ENCODE measurements at regions not wholly inside any gene's neighbourhood (a gene's known extent, or its start where the extent isn't known, plus 50 kb on each side); places are given as distances from the start of the nearest gene placed in this dataset.

- no peak for DNase-seq (ENCODE audit: low read depth, low spot score)
- in situ Hi-C loops (cut with HindIII; ENCODE audit: low pct_unique_long_range_greater_than_20kb, low sequenced_read_pairs) = no loop called here
These were observed 69.7 kb upstream of the TNS3 start for GRCh38 chr7:47651355-47652317.

DNA sequence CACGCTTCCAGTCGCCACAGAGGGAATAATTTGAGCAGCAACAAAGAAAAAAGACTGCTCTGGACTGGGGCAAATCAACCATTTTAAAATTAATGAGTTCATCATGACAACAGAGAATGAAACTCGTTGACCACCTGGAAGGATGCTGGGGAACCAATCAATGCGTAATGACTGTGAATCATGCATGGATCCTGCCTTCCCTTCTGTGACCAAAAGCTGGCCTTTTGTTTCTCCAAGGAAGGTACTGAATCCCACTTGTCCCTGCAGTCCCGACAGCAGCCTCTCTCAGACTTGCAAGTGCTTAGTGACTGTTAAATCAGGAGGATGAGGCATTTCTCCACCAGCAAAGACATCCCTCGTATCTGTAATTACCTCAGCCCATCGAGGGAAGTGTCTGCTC is 68.0 kb upstream of the TNS3 start:
- in situ Hi-C loops (cut with HindIII; ENCODE audit: low pct_unique_long_range_greater_than_20kb, low sequenced_read_pairs) = no loop called here
- DNase-seq (ENCODE audit: low read depth, low spot score) = no peak

DNA sequence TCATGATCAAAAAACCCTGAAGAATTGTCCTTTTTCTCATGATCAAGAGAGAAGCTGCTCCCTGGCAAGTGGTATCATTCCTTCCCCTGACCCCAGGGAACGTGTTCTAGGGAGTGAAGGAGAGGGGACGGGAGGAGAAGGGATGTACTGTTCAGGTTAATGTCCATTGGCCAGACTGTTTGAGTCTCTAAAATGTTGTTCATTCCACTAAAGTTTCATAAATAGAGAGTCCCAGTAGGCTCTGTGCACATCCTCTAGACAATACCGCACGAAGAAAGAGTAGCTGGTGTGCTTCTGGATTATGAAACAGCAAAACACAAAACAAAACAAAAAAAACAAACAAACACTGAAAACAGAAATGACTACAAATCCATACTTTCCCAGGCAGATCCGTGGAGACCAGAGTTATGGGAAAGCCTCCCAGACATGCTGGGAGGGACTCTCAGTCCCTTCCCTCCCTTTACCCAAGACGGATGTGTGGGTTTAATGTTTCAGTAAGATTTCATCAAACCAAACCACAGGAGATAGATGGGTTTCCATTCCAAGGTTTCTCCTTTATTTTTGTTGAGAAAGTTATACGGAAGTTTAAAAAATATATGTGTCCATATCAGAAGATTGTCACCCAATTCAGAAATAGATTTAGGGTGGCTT is 66.5 kb upstream of the TNS3 start:
- in situ Hi-C loops (cut with HindIII; ENCODE audit: low pct_unique_long_range_greater_than_20kb, low sequenced_read_pairs) = no loop called here
- no peak for DNase-seq (ENCODE audit: low read depth, low spot score)

DNA sequence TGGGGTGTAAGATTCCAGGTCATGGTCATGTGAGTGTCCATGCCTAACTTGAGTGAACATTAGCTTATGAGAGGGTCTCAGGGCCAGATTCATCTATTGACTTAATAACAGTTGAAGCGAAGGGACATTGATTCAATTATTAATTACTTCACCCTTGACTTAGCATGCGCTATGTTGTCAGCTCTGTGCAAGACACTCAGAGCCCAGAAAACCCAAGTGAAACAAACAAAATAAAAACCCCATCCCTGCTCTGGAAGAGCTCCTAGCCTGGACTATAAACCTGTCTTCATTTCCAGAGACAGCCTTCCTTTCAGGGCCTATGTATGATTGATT is 66.0 kb upstream of the TNS3 start:
- no peak for DNase-seq (ENCODE audit: low read depth, low spot score)

GRCh38 chr7:47647181-47647917 is 65.4 kb upstream of the TNS3 start:
- DNase-seq (ENCODE audit: low read depth, low spot score) = no peak
- in situ Hi-C loops (cut with HindIII; ENCODE audit: low pct_unique_long_range_greater_than_20kb, low sequenced_read_pairs) = no loop called here

More for the DNA sequence above, 66.0 kb upstream of the TNS3 start:
- in situ Hi-C loops (cut with HindIII; ENCODE audit: low pct_unique_long_range_greater_than_20kb, low sequenced_read_pairs) = no loop called here

- in situ Hi-C loops (cut with HindIII; ENCODE audit: low pct_unique_long_range_greater_than_20kb, low sequenced_read_pairs) = no loop called here
These were observed 61.9 kb upstream of the TNS3 start for GRCh38 chr7:47643716-47644400.

GRCh38 chr7:47640265-47640664 is 58.4 kb upstream of the TNS3 start:
- in situ Hi-C loops (cut with HindIII; ENCODE audit: low pct_unique_long_range_greater_than_20kb, low sequenced_read_pairs) = no loop called here
- DNase-seq (ENCODE audit: low read depth, low spot score) = no peak

More at GRCh38 chr7:47643716-47644400, 61.9 kb upstream of the TNS3 start:
- no peak for DNase-seq (ENCODE audit: low read depth, low spot score)

DNA sequence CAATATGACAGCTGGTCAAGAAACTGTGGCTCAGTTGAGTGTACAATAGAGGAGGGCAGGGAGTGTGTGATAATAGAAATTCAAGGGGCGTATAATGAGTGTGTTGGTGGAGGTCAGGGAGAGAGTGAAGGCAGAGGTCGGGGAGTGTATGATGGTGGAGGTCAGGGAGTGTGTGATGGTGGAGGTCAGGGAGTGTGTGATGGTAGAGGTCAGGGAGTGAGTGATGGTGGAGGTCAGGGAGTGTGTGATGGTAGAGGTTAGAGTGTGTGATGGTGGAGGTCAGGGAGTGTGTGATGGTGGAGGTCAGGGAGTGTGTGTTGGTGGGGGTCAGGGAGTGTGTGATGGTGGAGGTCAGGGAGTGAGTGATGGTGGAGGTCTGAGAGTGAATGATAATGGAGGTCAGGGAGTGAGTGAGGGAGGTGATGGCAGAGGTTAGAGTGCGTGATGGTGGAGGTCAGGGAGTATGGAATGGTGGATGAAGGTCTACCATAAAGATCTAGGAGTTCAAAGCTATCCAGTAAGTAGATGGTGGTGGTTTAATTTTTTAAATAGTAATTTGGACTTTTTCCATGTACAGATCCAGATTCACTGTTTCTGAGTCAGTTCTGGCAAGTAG is 57.7 kb upstream of the TNS3 start:
- in situ Hi-C loops (cut with HindIII; ENCODE audit: low pct_unique_long_range_greater_than_20kb, low sequenced_read_pairs) = no loop called here
- DNase-seq (ENCODE audit: low read depth, low spot score) = no peak

DNA sequence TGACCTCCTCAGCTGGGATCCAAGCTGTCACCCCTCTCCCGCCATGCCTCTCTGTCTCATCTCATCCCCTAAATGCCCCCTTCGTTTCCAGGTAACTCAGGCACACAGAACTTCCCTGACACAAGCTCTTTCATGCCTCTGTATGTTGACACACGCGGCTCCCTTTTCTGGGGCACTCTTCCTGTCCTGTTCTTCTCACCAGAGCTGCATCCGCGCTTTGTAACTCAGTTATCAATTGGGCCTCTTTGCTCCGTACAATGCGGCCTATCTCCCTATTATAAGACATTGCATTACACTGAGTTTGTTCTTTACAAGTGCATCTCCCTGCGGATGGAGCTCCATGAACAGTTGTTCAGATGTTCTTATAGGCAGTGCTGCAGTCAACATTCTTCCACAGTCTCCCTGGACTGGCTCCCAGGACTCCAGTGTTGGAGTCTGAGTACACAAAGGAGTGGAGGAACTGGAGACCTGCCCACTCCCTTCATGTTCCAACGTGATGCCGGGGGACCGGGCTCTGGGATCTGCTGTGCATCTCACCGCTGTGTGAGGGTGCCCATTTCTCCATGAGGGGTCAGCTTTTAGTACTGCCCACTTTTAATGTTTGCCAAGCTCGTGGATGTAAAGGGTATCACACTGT is 56.9 kb upstream of the TNS3 start:
- no peak for DNase-seq (ENCODE audit: low read depth, low spot score)
- in situ Hi-C loops (cut with HindIII; ENCODE audit: low pct_unique_long_range_greater_than_20kb, low sequenced_read_pairs) = no loop called here

DNA sequence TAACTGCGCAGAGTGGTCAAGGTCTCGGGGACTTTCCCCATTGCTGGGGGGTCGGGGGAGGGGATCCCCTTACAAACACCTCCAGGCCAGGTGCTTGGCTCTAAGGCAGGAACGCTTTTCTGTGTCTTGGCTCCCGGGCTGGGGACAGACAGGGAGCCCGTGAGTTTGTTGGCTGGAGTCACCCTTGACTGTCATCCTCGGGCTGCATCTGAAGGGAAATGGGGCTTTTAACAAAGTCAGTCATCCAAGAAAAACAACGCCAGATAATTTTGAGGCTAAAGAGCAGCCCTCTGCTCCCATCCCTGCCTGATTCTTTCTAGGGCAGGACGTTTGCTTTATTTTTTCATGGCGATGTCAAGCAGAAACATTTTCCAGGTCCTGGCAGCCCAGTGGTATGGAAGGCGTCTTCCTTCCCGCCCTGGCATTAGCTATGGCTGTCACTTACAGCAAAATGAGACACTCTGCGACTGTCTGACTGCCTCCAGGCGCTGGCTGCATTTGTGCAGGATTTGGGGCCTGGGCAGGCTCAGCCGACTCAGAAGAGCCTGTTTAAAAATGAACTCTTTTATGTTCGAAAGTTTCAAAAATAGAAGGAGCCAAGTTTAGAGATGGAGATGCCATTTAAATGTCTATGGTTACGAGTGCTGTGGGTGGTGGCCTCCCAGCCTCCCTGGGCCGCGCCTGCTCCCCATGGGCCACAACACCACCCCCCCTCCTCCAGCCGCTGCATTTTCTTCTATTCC is 54.7 kb upstream of the TNS3 start:
- no peak for DNase-seq (ENCODE audit: low read depth, low spot score)
- in situ Hi-C loops (cut with HindIII; ENCODE audit: low pct_unique_long_range_greater_than_20kb, low sequenced_read_pairs) = no loop called here

DNA sequence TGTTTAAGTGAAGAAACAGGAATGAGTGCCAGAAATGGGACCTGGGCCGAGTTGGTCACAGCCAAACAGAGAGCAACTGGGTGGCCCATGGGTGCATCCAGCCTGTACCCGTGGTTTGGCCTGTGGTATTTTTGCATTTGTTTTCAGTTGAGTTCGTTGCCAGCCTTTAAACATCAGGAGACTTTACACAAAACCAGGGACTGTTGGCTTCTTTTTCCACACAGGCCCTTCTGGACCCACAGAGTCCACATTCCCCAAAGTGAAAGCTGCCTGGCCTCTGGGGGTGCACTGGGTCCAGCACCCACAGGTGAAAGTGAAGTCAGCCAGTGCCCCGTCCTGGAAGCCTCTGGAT is 54.1 kb upstream of the TNS3 start:
- in situ Hi-C loops (cut with HindIII; ENCODE audit: low pct_unique_long_range_greater_than_20kb, low sequenced_read_pairs) = no loop called here
- DNase-seq (ENCODE audit: low read depth, low spot score) = no peak

DNA sequence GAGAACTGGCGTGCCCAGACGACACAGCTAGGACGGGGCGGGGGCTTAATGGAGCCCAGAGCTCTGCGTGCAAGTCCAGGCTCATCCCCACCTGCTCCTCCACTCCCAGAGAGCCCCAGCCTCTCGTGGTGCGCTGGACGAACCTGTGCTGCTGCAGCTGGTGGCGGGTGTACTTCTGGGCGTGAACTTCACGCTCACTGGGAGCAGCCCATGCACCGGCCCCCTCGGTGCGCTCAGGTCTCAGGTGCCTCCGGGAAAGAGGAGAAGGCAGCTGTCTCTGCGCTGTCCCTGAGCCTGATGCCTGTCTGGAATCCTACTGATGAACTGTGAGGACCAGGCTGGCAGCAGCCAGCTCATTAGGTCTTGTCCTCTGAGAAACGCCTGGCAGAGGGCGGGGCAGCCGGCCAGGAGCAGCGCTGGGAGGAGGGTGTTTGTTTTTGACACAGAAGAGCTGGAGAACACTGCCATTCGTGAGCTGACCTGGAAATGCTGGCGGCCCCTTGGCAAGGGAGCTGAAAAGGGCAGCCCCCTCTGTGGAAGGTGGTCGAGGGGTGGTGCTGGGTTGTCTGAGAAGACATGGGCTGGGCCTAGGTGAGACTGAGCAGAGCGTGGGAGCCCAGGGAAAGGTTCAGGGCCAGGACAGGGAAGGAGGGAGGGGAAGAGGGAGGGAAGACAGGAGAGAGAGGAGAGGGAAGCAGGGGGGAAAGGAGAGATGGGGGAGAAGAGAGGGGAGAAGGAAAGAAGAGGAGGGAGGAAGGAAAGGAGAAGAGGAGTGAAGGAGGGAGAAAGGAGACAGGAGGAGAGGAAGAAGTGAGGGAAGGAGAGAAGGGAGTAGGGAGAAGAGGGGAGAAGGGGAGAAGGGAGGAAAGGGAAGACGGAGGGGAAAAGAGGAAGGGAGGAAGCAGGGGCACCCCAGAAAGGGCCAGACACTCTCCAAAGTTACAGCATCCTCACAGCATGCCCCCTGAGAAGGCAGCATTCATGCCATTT is 53.5 kb upstream of the TNS3 start:
- in situ Hi-C loops (cut with HindIII; ENCODE audit: low pct_unique_long_range_greater_than_20kb, low sequenced_read_pairs) = no loop called here
- DNase-seq (ENCODE audit: low read depth, low spot score) = no peak

- no peak for DNase-seq (ENCODE audit: low read depth, low spot score)
- in situ Hi-C loops (cut with HindIII; ENCODE audit: low pct_unique_long_range_greater_than_20kb, low sequenced_read_pairs) = no loop called here
These were observed 52.4 kb upstream of the TNS3 start for GRCh38 chr7:47634273-47634672.

DNA sequence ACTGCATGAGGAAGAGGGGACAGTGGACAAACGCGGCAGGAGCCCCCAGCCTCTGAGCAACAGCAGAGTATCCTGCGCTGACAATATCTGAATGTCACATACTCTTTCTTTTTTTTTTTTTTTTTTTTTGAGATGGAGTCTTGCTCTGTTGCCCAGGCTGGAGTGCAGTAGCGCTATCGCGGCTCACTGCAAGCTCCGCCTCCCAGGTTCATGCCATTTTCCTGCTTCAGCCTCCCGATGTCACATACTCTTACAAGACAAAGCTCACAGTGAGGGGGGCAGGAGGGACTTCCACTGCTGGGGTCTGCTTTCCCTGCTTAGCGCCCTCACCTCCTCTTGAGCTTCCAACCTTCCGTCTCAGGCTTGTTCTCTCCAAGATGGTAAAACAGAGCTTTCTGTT is 51.2 kb upstream of the TNS3 start:
- no peak for DNase-seq (ENCODE audit: low read depth, low spot score)
- in situ Hi-C loops (cut with HindIII; ENCODE audit: low pct_unique_long_range_greater_than_20kb, low sequenced_read_pairs) = no loop called here

Measured in SK-MEL-5 (cell line).